ENCODE measurements at regions not wholly inside any gene's neighbourhood (a gene's known extent, or its start where the extent isn't known, plus 50 kb on each side); places are given as distances from the start of the nearest gene placed in this dataset.
"Not testable (repeated sequence)": the region's sequence is repeated elsewhere in the genome, so short reads cannot be mapped to it uniquely, and the experiment has no call there.

GRCh38 chr18:60015826-60016225 lies 116.0 kb downstream of the PMAIP1 start:
- DNase-seq (ENCODE audit: low read depth), result not testable (repeated sequence)

- DNase-seq (ENCODE audit: low read depth), result not testable (repeated sequence)
Measured at GRCh38 chr18:60013148-60013547, 113.4 kb downstream of the PMAIP1 start.

GRCh38 chr18:60010984-60011383 lies 111.2 kb downstream of the PMAIP1 start:
- DNase-seq (ENCODE audit: low read depth), result no peak

GRCh38 chr18:60010513-60010912 lies 110.7 kb downstream of the PMAIP1 start:
- no peak for DNase-seq (ENCODE audit: low read depth)

- DNase-seq (ENCODE audit: low read depth), result no peak
Measured at GRCh38 chr18:60007661-60008060, 107.9 kb downstream of the PMAIP1 start.

- no peak for DNase-seq (ENCODE audit: low read depth)
Measured at GRCh38 chr18:60003610-60004185, 103.9 kb downstream of the PMAIP1 start.

GRCh38 chr18:59996370-59996966 lies 96.7 kb downstream of the PMAIP1 start:
- peak; percentile 51 for DNase-seq (ENCODE audit: low read depth)

- DNase-seq (ENCODE audit: low read depth), result no peak
Measured at GRCh38 chr18:59994357-59994756, 94.6 kb downstream of the PMAIP1 start.

- no peak for DNase-seq (ENCODE audit: low read depth)
Measured at GRCh38 chr18:59993560-59993959, 93.8 kb downstream of the PMAIP1 start.

- no peak for DNase-seq (ENCODE audit: low read depth)
Measured at GRCh38 chr18:59990121-59990823, 90.5 kb downstream of the PMAIP1 start.

- peak; percentile 26 for DNase-seq (ENCODE audit: low read depth)
Measured at GRCh38 chr18:59988098-59988706, 88.4 kb downstream of the PMAIP1 start.

GRCh38 chr18:59987102-59987501 lies 87.3 kb downstream of the PMAIP1 start:
- no peak for DNase-seq (ENCODE audit: low read depth)

- DNase-seq (ENCODE audit: low read depth), result no peak
Measured at GRCh38 chr18:59986139-59986538, 86.3 kb downstream of the PMAIP1 start.

GRCh38 chr18:59985289-59985688 lies 85.5 kb downstream of the PMAIP1 start:
- DNase-seq (ENCODE audit: low read depth), result no peak

- no peak for DNase-seq (ENCODE audit: low read depth)
Measured at GRCh38 chr18:59983506-59983905, 83.7 kb downstream of the PMAIP1 start.

GRCh38 chr18:59980188-59980637 lies 80.4 kb downstream of the PMAIP1 start:
- no peak for DNase-seq (ENCODE audit: low read depth)

- no peak for DNase-seq (ENCODE audit: low read depth)
Measured at GRCh38 chr18:59971871-59972428, 72.2 kb downstream of the PMAIP1 start.

- not testable (repeated sequence) for DNase-seq (ENCODE audit: low read depth)
Measured at GRCh38 chr18:59971144-59971543, 71.3 kb downstream of the PMAIP1 start.

- DNase-seq (ENCODE audit: low read depth), result not testable (repeated sequence)
Measured at GRCh38 chr18:59969477-59970028, 69.8 kb downstream of the PMAIP1 start.

GRCh38 chr18:59968583-59968982 lies 68.8 kb downstream of the PMAIP1 start:
- no peak for DNase-seq (ENCODE audit: low read depth)

GRCh38 chr18:59967878-59968277 lies 68.1 kb downstream of the PMAIP1 start:
- no peak for DNase-seq (ENCODE audit: low read depth)

- DNase-seq (ENCODE audit: low read depth), result no peak
Measured at GRCh38 chr18:59966913-59967312, 67.1 kb downstream of the PMAIP1 start.
